ENCODE measurements at regions not wholly inside any gene's neighbourhood (a gene's known extent, or its start where the extent isn't known, plus 50 kb on each side); places are given as distances from the start of the nearest gene placed in this dataset.

DNA sequence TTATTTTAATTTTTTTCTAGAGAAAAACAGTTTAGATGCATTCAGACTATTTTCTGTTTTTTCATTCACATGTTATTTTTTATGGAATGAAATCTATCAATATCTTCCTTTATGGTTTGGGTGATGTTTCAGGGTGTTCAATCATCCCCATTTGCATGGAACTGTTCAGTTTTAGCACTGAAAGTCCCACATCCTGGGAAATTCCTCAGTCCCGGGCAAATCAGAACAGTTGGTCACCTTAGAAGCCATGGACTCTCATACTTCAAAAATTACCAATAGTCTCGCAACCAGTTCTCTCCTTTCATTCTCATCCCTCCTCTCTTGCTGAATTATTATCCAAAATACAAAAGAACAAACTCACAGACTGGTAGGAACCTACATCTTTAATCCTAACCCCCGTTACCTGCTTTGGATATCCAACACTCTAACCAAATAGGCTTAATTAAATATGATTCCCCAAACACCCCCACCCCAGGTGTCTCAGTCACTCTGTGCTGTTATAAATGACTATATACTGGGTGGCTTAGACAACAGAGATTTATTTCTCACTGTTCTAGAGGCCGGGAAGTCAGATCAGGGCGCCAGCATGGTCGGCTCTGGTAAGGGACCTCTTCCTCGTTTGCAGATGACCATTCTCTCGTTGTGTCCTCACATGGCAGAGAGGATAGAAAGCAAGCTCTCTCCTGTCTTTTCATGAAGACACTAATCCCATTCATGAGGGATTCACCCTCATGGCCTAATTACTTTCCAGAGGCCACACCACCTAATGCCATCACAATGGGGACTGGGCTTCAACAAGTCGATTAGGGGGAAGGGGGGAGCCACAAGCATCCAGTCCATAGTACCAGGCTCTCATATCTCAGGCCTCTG is 57.7 kb upstream of the SLC1A4 start:
- Histone ChIP-seq H3K27me3 (ENCODE audit: control insufficient read depth in 1 of 2, insufficient read depth in 2 of 2, low read length in 2 of 2) (peaks cover 0 to 26% of the 10 kb centered on the region in 2 experiments; a peak in 3 of 5 replicates), H3K4me2 (ENCODE audit: low read depth, low read length) (no peak overlapping the region), H3K9ac (ENCODE audit: insufficient read depth, low read depth, low read length) (no peak overlapping the region), H3K4me3 (replicated peaks in 1 of 3; ENCODE audit: insufficient read depth in 1 of 3, low read depth in 2 of 3, low read length in 3 of 3) (no peak overlapping the region), H4K20me1 (ENCODE audit: insufficient read depth, low read length) (no peaks in the 10 kb centered on the region), H3K4me1 (ENCODE audit: insufficient read depth, low read length) (no peaks in the 10 kb centered on the region), H2AFZ (ENCODE audit: low read length) (no peak overlapping the region), H3K9me3 (ENCODE audit: low read length) (no peaks in the 10 kb centered on the region), H3K36me3 (replicated peaks in 1 of 2; ENCODE audit: control insufficient read depth in 1 of 2, insufficient read depth in 2 of 2, low read length in 2 of 2) (no peaks in the 10 kb centered on the region), H3K79me2 (ENCODE audit: insufficient read depth, low read length) (no peaks in the 10 kb centered on the region), H3K27ac (ENCODE audit: extremely low read length, insufficient read depth, low read length) (no peak overlapping the region)
- ChIA-PET POLR2A (no interaction called here), CTCF (ENCODE audit: low intra/inter-chr PET ratio, low total read pairs) (no interaction called here)
- no TSS peak for BruUV-seq (replicated peaks)
- DNase-seq (ENCODE audit: low spot score) (no peak), FAIRE-seq (no peak), ATAC-seq (no peak)
- in situ Hi-C loops (cut with HindIII; ENCODE audit: extremely low pct_ligation_motif_present, low pct_unique_long_range_greater_than_20kb), result no loop called here
- intact Hi-C loops (cut with micrococcal nuclease; ENCODE audit: unreplicated experiment), result no loop called here
- 13% methylated on average over 9 of the region's 9 CpGs for WGBS (ENCODE audit: low lambda C conversion rate)
- no peak for TF ChIP-seq STAT5B (CRISPR knock-in tag; IDR thresholded peaks at IDR 0.05)
- TF ChIP-seq, protein P1, sequence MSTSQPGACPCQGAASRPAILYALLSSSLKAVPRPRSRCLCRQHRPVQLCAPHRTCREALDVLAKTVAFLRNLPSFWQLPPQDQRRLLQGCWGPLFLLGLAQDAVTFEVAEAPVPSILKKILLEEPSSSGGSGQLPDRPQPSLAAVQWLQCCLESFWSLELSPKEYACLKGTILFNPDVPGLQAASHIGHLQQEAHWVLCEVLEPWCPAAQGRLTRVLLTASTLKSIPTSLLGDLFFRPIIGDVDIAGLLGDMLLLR (CRISPR knock-in tag; IDR thresholded peaks at IDR 0.05), result no peak
- no peak for TF ChIP-seq HOXD1 (CRISPR knock-in tag; IDR thresholded peaks at IDR 0.05)
- TF ChIP-seq ZNF713 (CRISPR knock-in tag; IDR thresholded peaks at IDR 0.05), result no peak
- no peak for TF ChIP-seq TRAFD1 (CRISPR knock-in tag; IDR thresholded peaks at IDR 0.05; ENCODE audit: borderline replicate concordance)
- TF ChIP-seq HHEX (CRISPR knock-in tag; IDR thresholded peaks at IDR 0.05), result no peak
- TF ChIP-seq, protein P2, sequence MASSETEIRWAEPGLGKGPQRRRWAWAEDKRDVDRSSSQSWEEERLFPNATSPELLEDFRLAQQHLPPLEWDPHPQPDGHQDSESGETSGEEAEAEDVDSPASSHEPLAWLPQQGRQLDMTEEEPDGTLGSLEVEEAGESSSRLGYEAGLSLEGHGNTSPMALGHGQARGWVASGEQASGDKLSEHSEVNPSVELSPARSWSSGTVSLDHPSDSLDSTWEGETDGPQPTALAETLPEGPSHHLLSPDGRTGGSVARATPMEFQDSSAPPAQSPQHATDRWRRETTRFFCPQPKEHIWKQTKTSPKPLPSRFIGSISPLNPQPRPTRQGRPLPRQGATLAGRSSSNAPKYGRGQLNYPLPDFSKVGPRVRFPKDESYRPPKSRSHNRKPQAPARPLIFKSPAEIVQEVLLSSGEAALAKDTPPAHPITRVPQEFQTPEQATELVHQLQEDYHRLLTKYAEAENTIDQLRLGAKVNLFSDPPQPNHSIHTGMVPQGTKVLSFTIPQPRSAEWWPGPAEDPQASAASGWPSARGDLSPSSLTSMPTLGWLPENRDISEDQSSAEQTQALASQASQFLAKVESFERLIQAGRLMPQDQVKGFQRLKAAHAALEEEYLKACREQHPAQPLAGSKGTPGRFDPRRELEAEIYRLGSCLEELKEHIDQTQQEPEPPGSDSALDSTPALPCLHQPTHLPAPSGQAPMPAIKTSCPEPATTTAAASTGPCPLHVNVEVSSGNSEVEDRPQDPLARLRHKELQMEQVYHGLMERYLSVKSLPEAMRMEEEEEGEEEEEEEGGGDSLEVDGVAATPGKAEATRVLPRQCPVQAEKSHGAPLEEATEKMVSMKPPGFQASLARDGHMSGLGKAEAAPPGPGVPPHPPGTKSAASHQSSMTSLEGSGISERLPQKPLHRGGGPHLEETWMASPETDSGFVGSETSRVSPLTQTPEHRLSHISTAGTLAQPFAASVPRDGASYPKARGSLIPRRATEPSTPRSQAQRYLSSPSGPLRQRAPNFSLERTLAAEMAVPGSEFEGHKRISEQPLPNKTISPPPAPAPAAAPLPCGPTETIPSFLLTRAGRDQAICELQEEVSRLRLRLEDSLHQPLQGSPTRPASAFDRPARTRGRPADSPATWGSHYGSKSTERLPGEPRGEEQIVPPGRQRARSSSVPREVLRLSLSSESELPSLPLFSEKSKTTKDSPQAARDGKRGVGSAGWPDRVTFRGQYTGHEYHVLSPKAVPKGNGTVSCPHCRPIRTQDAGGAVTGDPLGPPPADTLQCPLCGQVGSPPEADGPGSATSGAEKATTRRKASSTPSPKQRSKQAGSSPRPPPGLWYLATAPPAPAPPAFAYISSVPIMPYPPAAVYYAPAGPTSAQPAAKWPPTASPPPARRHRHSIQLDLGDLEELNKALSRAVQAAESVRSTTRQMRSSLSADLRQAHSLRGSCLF (CRISPR knock-in tag; IDR thresholded peaks at IDR 0.05; ENCODE audit: borderline replicate concordance), result no peak
- TF ChIP-seq, protein P3, sequence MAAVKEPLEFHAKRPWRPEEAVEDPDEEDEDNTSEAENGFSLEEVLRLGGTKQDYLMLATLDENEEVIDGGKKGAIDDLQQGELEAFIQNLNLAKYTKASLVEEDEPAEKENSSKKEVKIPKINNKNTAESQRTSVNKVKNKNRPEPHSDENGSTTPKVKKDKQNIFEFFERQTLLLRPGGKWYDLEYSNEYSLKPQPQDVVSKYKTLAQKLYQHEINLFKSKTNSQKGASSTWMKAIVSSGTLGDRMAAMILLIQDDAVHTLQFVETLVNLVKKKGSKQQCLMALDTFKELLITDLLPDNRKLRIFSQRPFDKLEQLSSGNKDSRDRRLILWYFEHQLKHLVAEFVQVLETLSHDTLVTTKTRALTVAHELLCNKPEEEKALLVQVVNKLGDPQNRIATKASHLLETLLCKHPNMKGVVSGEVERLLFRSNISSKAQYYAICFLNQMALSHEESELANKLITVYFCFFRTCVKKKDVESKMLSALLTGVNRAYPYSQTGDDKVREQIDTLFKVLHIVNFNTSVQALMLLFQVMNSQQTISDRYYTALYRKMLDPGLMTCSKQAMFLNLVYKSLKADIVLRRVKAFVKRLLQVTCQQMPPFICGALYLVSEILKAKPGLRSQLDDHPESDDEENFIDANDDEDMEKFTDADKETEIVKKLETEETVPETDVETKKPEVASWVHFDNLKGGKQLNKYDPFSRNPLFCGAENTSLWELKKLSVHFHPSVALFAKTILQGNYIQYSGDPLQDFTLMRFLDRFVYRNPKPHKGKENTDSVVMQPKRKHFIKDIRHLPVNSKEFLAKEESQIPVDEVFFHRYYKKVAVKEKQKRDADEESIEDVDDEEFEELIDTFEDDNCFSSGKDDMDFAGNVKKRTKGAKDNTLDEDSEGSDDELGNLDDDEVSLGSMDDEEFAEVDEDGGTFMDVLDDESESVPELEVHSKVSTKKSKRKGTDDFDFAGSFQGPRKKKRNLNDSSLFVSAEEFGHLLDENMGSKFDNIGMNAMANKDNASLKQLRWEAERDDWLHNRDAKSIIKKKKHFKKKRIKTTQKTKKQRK (IDR thresholded peaks at IDR 0.05; ENCODE audit: low read length), result no peak
- no peak for TF ChIP-seq GATAD1 (CRISPR knock-in tag; IDR thresholded peaks at IDR 0.05)
- TF ChIP-seq, protein P4, sequence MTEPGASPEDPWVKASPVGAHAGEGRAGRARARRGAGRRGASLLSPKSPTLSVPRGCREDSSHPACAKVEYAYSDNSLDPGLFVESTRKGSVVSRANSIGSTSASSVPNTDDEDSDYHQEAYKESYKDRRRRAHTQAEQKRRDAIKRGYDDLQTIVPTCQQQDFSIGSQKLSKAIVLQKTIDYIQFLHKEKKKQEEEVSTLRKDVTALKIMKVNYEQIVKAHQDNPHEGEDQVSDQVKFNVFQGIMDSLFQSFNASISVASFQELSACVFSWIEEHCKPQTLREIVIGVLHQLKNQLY (CRISPR knock-in tag; IDR thresholded peaks at IDR 0.05), result no peak

All from HepG2 (cell line).